T-helper 1 cell treated with Interleukin-12 subunit alpha and Interleukin-12 subunit beta and Interleukin-4 antibody, amounts not matched to agents 30 ng/mL and 1 ng/mL, for 36 hours (primary cell): ENCODE measurements at regions not wholly inside any gene's neighbourhood (a gene's known extent, or its start where the extent isn't known, plus 50 kb on each side); places are given as distances from the start of the nearest gene placed in this dataset.
"Not testable (repeated sequence)": the region's sequence is repeated elsewhere in the genome, so short reads cannot be mapped to it uniquely, and the experiment has no call there.

Experiments
- intact Hi-C: fragments of 100-400 bp; cut with micrococcal nuclease; formaldehyde crosslinking; loops from one replicate; pipeline ENCODE4 v1.15.1; 2024

GRCh38 chr16:8075271-8075670 is 515.0 kb downstream of the TMEM114 start:
- intact Hi-C loops, result no loop called here

GRCh38 chr16:8070506-8070905 is 519.8 kb downstream of the TMEM114 start:
- intact Hi-C loops, result no loop called here

GRCh38 chr16:8068225-8068624 is 522.1 kb downstream of the TMEM114 start:
- intact Hi-C loops, result not testable (repeated sequence)

- intact Hi-C loops, result no loop called here
Measured at GRCh38 chr16:8063159-8063558, 527.2 kb downstream of the TMEM114 start.

GRCh38 chr16:8062677-8063076 is 527.6 kb downstream of the TMEM114 start:
- intact Hi-C loops, result no loop called here

GRCh38 chr16:8055761-8056160 is 534.5 kb downstream of the TMEM114 start:
- intact Hi-C loops, result no loop called here

GRCh38 chr16:8053437-8053836 is 536.9 kb downstream of the TMEM114 start:
- intact Hi-C loops, result no loop called here

- intact Hi-C loops, result no loop called here
Measured at GRCh38 chr16:8048433-8048832, 541.9 kb downstream of the TMEM114 start.

GRCh38 chr16:8047736-8048135 is 542.6 kb downstream of the TMEM114 start:
- intact Hi-C loops, result no loop called here

GRCh38 chr16:8044796-8045195 is 545.5 kb downstream of the TMEM114 start:
- intact Hi-C loops, result no loop called here

GRCh38 chr16:8032406-8032805 is 557.9 kb downstream of the TMEM114 start:
- intact Hi-C loops, result no loop called here

- intact Hi-C loops, result not testable (repeated sequence)
Measured at GRCh38 chr16:8030004-8030403, 560.3 kb downstream of the TMEM114 start.

- intact Hi-C loops, result no loop called here
Measured at GRCh38 chr16:8026450-8026849, 563.9 kb downstream of the TMEM114 start.

GRCh38 chr16:8023326-8023725 is 567.0 kb downstream of the TMEM114 start:
- intact Hi-C loops, result no loop called here

- intact Hi-C loops, result no loop called here
Measured at GRCh38 chr16:8005096-8005860, 585.0 kb downstream of the TMEM114 start.

- intact Hi-C loops, result no loop called here
Measured at GRCh38 chr16:7998789-7999453, 591.4 kb downstream of the TMEM114 start.

GRCh38 chr16:7997966-7998365 is 592.3 kb downstream of the TMEM114 start:
- intact Hi-C loops, result no loop called here

- intact Hi-C loops, result no loop called here
Measured at GRCh38 chr16:7992616-7993015, 597.7 kb downstream of the TMEM114 start.

GRCh38 chr16:7990626-7991260 is 599.6 kb downstream of the TMEM114 start:
- intact Hi-C loops, result no loop called here

- intact Hi-C loops, result no loop called here
Measured at GRCh38 chr16:7983676-7984075, 606.6 kb downstream of the TMEM114 start.

- intact Hi-C loops, result no loop called here
Measured at GRCh38 chr16:7980133-7980483, 610.2 kb downstream of the TMEM114 start.

GRCh38 chr16:7979448-7980132 is 610.7 kb downstream of the TMEM114 start:
- intact Hi-C loops, result no loop called here
